IPS-NIHi11 (cell line): ENCODE measurements at regions not wholly inside any gene's neighbourhood (a gene's known extent, or its start where the extent isn't known, plus 50 kb on each side); places are given as distances from the start of the nearest gene placed in this dataset.

Experiments
- DNase-seq: peaks from one replicate; pipeline ENCODE4 v3.0.0; 2012; ENCODE audit warnings: mixed read lengths, low spot score

DNA sequence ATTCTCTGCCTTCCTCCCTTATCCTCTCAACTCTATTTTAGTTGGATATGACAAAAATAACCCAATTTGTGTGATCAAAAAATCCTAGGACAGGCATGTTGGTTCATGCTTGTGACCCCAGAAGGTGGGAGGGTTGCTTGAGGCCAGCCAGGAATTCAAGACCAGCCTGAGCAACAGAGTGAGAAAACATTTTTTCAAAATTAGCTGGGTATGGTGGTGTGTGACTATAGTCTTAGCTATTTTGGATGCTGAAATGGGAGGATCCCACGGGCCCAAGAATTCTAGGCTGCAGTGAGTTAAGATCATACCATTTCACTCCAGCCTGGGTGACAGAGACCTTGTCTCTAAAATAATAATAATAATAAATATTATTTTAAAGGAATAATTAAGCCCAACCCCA is 1383.1 kb upstream of the ADGRL2 start:
- DNase-seq: no peak

DNA sequence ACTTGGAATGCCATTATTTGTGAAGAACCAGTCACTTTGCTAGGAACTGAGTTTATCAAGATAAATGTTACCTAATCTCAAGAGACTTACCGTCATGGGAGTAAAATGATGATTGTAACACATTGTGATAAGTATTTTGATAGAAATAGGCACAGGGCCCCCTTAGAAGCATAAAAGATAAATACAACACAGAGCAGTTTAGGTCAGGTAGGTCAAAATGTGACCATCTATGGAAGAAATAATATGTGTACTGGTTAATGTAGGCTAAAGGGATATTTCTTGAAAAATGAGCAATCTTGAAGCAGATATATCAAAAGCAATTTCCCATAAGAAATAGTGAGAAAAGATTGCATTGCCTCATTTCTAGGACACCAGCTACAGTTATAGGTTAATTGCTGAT is 1386.8 kb upstream of the ADGRL2 start:
- no peak for DNase-seq

DNA sequence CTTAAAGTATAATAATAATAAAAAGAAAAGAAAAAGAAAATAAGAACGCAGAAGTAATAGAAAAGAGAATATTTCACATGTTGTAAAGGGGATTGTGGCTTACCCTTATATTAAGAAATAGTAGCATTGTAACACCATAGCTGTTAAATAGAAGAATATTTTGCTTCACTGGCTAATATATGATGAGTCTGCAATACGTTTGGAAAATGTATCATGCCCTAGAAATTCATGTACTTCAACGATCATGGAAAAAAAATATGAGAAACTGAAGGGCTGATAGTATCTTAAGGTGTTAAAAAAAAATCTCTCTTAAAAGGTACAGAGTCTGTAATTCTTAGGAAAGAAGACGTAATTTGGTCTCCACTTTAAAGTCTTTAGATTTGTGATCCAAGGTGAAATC is 1390.5 kb upstream of the ADGRL2 start:
- no peak for DNase-seq

GRCh38 chr1:80403471-80403893 is 1397.0 kb upstream of the ADGRL4 start:
- DNase-seq: no peak

- no peak for DNase-seq
These were observed 1396.1 kb upstream of the ADGRL4 start for GRCh38 chr1:80402625-80403024.

- DNase-seq: no peak
These were observed 1395.2 kb upstream of the ADGRL4 start for GRCh38 chr1:80401757-80402156.

- no peak for DNase-seq
These were observed 1386.0 kb upstream of the ADGRL4 start for GRCh38 chr1:80392529-80392928.

- DNase-seq: peak; percentile 19
These were observed 1379.1 kb upstream of the ADGRL4 start for GRCh38 chr1:80385650-80386049.

DNA sequence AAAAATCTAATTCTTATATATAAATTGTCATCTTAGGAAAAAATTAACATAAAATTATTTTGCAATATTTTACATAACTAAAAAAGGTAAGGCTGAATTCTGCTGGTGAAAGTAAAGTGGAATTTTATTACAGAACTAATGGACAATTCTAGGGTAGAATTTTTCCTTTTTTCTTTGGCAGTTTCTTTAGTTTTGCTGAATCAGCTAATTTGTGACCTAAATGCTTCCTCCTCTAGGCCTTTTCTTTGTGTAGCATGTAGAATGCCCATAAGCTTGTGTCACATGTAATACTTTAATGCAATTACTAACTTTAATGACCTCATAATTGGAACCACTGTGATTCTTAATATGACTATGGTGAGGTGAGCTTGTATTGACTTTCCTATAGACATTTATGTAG is 1378.4 kb upstream of the ADGRL4 start:
- DNase-seq: no peak

DNA sequence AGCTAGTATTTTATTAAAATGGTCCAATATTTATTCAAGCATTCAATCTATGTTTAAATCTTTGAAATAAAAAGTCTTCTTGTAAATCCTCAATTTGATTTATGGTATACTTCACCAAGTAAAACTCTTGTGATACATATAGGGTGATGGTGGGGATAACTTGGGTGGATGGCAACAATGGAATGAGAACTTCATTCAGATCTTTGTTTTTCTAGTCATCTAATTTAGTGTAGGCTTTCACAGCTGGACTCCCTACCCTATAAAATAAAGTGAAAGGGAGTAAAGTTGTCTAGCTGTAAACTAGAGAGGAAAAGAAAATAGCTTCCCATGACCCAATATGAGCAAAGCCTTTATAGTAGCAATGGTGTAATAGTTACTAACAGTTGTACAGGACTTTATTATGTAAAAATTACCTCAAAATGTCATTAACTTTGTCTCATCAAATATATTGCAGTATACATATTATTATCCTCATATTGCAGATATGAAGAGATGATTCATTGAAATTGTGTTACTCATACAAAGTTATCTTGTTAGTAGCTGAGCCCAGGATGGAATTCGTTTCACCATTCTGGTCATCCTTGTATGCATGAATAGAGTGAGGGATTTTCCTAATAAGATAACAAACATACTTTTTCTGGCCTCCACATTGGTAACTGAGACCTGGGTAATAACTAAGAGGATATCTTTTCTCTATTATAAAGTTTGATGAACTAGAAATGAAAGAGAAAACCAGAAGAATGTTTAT is 1377.7 kb upstream of the ADGRL4 start:
- no peak for DNase-seq

DNA sequence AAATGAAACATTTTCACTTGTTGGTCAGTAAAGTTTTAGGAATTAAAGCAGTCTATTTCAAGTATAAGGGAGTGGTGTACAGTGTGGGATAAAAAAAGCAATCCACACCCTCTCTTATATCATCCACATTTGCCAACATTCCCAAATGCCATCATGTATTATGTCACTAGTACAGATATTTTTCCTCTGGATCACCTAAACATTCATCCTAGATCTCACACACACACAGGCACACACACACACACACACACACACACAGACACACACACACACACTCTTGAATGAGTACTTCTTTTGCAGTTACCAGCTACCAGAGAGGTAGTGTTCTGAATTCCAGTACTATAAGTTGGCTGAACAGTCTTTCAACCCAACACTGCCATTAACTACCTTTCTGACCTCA is 1369.1 kb upstream of the ADGRL4 start:
- DNase-seq: no peak

DNA sequence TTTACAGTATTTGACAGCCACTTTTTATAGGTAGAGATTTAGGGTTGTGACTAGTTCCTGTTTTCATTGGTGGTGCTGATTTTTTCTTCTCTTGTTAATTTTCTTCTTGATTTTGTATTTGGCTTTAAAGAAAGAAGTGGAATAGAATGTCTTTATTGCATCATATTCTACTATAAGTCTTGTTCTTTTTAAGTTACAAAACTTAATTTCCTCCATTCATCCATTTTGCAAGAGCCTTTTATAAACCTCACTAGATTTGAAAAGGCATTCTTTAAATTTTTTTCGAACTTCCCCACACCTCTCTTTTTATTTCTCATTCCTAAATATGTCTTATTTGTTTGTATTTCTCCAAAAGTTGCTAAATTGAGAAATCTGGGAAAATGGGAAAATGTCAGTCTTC is 1368.6 kb upstream of the ADGRL4 start:
- no peak for DNase-seq

GRCh38 chr1:80369780-80370179 is 1363.2 kb upstream of the ADGRL4 start:
- DNase-seq: no peak

GRCh38 chr1:80367058-80367457 is 1360.5 kb upstream of the ADGRL4 start:
- DNase-seq: no peak

DNA sequence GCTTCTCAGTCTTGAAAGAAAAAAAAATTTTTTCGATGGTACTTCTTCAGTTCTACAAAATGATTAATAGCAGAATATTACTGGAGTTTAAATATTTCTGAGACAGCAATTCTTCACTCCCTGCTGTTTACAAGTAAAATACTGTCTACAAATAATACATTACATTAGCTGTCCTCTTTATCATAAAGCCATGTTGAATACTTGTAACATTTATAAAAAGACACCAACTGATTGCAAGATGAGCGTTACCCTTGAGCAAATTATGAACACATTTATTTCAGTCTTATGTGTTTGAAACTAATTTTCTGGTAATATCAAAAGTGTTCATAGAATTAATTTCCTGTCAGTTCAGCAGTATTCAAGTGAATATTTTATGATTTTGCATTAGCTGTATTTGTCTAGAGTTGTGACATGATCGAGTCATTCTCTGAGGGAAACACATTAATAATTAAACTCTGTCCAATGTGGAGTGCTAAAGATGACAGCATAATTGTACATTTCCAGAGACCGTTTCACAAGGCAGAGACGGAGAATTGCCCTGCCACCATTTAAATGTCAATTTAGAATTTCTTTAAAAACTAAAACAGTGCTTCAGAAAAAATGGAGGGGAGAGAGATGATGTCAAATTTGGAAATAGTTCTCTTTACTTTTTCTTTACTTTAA is 1359.0 kb upstream of the ADGRL4 start:
- no peak for DNase-seq

DNA sequence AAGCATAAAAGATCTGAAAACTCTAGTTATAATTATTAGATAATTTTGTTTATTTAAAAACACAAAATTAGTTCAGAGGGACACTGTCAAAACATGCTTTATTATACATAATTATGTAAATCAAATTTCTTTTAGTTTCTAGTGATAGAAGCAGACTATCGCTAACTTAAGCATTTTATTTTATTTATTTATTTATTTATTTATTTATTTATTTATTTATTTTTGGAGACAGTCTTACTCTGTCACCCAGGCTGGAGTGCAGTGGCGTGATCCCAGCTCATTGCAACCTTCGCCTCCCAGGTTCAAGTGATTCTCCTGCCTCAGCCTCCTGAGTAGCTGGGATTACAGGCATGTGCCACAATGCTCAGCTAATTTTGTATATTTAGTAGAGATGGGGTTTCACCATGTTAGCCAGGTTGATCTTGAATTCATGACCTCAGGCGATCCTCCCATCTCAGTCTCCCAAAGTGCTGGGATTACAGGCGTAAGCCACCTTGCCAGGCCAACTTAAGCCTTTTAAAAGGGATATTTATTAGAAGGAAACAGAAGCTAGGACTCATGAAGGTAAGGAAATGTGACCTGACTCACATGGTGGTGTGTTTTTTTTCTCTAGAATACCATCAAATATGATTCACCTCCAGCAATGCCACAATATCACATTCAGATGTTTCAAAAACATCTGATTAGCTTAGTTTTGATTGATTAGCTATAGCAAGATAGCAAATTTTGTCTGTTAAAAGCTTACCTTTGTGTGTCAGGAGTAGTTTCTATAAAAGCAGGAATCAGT is 1357.4 kb upstream of the ADGRL4 start:
- no peak for DNase-seq

- no peak for DNase-seq
These were observed 1353.1 kb upstream of the ADGRL4 start for GRCh38 chr1:80359666-80360065.

- DNase-seq: peak; percentile 15
These were observed 1342.7 kb upstream of the ADGRL4 start for GRCh38 chr1:80349218-80349617.

DNA sequence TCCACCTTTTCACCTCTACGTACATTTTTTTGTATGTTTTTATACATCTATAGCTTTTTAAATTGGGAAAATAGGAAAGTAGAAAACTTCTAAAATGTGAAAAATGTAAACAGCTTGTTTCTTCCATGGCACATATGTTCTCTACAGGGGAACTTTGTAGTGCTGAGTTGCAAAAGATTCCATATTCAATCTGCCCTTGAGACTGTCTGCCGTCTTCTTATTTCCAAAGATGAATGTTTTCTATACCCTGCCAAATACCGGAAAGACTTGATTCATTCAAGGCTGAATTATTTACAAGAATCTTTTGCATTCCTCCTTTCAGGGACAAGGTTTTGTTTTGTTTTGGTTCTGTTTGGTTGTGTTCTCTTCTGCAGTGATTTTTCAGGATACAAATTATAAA is 1334.5 kb upstream of the ADGRL4 start:
- no peak for DNase-seq

DNA sequence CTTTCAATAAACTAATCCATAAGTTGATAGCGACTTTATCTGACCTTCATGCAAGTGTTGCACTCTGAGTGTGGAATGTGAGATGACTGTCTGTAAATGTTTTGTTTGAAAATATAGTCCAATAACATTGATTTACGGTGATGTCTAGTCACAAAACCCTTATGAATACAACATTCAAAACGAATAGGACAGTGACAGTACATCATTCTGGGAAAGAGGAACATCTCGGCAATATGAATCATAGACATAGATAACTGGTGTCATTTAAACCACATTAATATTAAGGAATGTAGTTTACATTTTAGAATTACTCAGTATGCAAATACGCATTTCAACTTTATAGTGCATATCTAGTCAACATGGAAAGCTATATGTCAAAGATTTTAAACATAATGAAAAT is 1311.6 kb upstream of the ADGRL4 start:
- DNase-seq: no peak

DNA sequence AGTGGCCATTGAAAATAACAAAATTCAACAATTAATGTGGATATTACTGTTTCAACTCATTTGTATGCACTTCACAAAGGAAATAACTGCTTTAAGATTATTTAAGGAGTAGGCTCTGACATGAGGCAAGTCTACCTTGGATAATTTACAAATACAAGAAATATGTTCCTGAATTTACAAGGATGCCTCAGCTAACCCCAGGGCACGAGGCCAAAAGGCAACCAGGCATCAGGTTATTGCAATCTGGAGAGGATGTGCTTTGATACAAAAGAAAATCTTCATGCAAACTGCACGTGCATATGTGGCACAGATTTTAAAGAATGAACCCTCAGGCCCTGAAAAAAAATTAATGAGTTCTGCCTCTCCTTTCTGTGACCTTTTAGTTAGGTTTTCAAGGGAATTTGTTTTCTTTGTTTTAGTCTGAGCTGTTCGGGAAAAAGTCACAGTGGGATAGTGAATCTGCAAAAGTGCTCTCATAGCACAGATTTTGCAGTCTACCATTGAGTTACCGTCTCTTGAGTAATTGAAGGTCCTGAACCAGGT is 1304.2 kb upstream of the ADGRL4 start:
- DNase-seq: no peak

DNA sequence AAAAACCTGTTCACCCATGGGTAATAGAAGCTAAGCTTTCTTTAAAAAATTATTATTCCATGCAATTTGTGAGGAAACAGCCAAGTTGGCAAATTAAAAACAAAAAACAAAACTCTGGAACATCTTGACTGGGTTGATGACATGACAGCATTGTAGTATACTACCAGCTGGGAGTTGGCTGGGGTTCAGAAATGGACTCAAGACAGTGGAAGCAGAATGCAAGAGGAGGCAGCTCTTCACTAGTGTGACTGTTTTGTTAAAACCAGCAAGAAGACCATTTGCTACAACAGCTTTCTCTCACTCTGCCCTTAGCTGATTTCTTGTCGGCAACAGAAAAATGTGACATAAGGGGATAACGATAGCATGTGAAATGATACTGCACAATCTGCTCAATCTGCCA is 1298.9 kb upstream of the ADGRL4 start:
- DNase-seq: no peak

DNA sequence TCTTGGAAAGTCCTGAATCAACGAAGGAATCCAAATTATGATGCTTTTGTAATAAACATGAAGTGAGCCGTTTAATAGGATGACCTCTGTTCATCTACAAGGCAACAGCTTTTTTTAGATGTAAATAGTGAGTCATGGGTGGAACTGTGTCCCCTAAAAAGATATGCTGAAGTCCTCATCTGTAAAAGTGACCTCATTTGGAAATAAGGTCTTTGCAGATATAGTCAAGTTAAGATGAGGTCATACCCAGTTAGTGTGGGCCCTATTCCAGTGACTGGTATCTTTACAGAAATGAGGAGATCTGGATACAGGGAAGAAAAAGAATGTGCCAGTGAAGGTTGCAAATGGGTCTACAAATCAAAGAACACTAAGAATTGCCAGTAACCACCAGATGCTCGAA is 1287.3 kb upstream of the ADGRL4 start:
- DNase-seq: no peak
